Urothelium cell line (cell line): ENCODE measurements at regions not wholly inside any gene's neighbourhood (a gene's known extent, or its start where the extent isn't known, plus 50 kb on each side); places are given as distances from the start of the nearest gene placed in this dataset.

ENCODE experiments used
- DNase-seq: peaks from one replicate; pipeline ENCODE4 v3.0.0; 2011; ENCODE audit warnings: low spot score, mixed read lengths
- FAIRE-seq: peaks from 2 replicates; lab custom pipeline; 2011; peaks lifted over from hg19 to GRCh38; lab: Jason Lieb, UNC

DNA sequence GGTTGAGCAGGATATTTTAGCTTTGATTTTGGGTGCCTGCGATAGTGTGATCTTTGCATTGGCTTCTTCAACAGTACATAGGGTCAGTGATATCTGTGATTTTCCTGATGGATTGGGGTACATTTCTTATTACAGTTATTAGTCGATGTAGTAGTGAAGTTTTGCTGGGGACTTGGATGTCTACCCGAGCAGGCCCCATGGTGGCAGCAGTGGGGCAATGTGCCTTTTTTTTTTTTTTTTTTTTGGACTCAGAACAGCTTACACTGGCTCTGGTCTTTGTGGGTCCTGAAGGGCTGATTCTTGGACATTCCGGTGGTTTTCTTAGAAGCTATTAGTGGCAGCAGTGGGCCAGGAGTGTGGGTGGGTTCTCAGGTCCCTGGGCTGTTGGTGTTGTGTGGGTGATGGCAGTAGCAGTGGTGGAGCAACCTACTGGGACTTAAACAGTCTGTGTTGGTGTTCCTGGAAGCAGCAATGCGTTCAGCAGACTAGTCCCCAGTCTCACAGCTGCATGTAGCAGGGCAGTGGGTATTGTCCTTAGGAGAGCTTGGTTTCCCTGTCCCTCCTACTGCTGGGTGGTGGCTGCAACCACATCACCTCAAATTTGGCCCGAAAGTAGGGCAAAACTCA is 53.7 kb upstream of the SLC4A10 start:
- DNase-seq (no peak), FAIRE-seq (no peak)

DNA sequence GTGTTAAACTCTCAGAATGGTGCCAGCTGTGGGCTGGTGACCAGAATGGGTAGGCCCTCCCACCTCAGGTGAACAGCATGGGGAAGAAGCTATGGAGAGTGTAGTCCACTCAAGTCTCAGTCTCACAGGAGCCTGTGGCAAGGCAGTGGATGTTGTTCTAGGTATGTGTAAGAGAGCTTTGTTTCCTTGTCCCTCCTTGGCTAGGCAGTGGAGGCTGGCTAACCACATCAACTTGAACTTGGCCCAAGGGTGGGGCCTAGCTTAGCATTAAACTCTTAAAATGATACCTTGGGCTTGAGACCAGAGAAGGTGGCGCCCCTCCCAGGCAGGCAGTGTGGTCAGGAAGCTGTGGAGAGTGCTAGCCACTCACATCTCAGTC is 53.2 kb upstream of the SLC4A10 start:
- DNase-seq, result no peak
- FAIRE-seq, result no peak
